Mesothelial cell of epicardium (in vitro differentiated cells): ENCODE measurements at regions not wholly inside any gene's neighbourhood (a gene's known extent, or its start where the extent isn't known, plus 50 kb on each side); places are given as distances from the start of the nearest gene placed in this dataset.

Experiments
- DNase-seq, 2 experiments: peaks; one replicate each; pipeline ENCODE4 v3.0.0; 2021; ENCODE audit warnings: low spot score in 2 of 2; ENCODE audit not compliant: unreplicated experiment in 2 of 2
- H3K27ac Mint-ChIP-seq: 2 replicates; pipeline ENCODE4 v1.8.0; 2021; ENCODE audit warnings: mixed read lengths
- H3K27me3 Mint-ChIP-seq: 2 replicates; pipeline ENCODE4 v1.8.0; 2021; ENCODE audit warnings: low read depth, mixed read lengths
- H3K36me3 Mint-ChIP-seq: 2 replicates; pipeline ENCODE4 v1.8.0; 2021; ENCODE audit warnings: mixed read lengths
- H3K4me1 Mint-ChIP-seq: 2 replicates; pipeline ENCODE4 v1.8.0; 2021; ENCODE audit warnings: mixed read lengths
- H3K4me3 Mint-ChIP-seq: 2 replicates; pipeline ENCODE4 v1.8.0; 2021; ENCODE audit warnings: mild to moderate bottlenecking, moderate library complexity, mixed read lengths
- H3K9me3 Mint-ChIP-seq: 2 replicates; pipeline ENCODE4 v1.8.0; 2021; ENCODE audit warnings: mixed read lengths
- CTCF ChIP-seq: fragments of 200-600 bp; sonication (generic); IDR thresholded peaks from one replicate; pipeline ENCODE4 v1.5.0; 2021; ENCODE audit warnings: antibody characterized with exemption; ENCODE audit not compliant: unreplicated experiment

- DNase-seq, result no peak
- Mint-ChIP-seq H3K9me3 (no peaks in the 10 kb centered on the region), H3K4me3 (no peak overlapping the region), H3K4me1 (peaks cover 19% of the 10 kb centered on the region), H3K36me3 (no peaks in the 10 kb centered on the region), H3K27me3 (no peaks in the 10 kb centered on the region), H3K27ac (no peak overlapping the region)
- TF ChIP-seq CTCF, result no peak
Measured at GRCh38 chr13:59442461-59442860, 721.3 kb downstream of the DIAPH3 start.

GRCh38 chr13:59442944-59443486 is 720.7 kb downstream of the DIAPH3 start:
- no peaks in the 10 kb centered on the region for H3K27me3 Mint-ChIP-seq
- TF ChIP-seq CTCF, result no peak
- no peaks in the 10 kb centered on the region for H3K36me3 Mint-ChIP-seq
- no peak for DNase-seq
- no peaks in the 10 kb centered on the region for H3K9me3 Mint-ChIP-seq
- no peak overlapping the region for H3K27ac Mint-ChIP-seq
- peaks cover 23% of the 10 kb centered on the region for H3K4me1 Mint-ChIP-seq
- H3K4me3 Mint-ChIP-seq, result no peak overlapping the region

GRCh38 chr13:59444210-59444857 is 719.4 kb downstream of the DIAPH3 start:
- Mint-ChIP-seq H3K9me3 (no peaks in the 10 kb centered on the region), H3K4me1 (peaks cover 26% of the 10 kb centered on the region), H3K27me3 (no peaks in the 10 kb centered on the region), H3K4me3 (no peak overlapping the region), H3K27ac (no peak overlapping the region), H3K36me3 (no peaks in the 10 kb centered on the region)
- no peak for TF ChIP-seq CTCF
- no peak for DNase-seq

GRCh38 chr13:59445812-59446211 is 717.9 kb downstream of the DIAPH3 start:
- Mint-ChIP-seq H3K4me3 (no peak overlapping the region), H3K36me3 (no peaks in the 10 kb centered on the region), H3K27me3 (no peaks in the 10 kb centered on the region), H3K4me1 (peaks cover 26% of the 10 kb centered on the region), H3K27ac (no peak overlapping the region), H3K9me3 (no peaks in the 10 kb centered on the region)
- no peak for TF ChIP-seq CTCF
- no peak for DNase-seq

- Mint-ChIP-seq H3K27me3 (no peaks in the 10 kb centered on the region), H3K27ac (no peak overlapping the region), H3K9me3 (no peaks in the 10 kb centered on the region), H3K4me3 (no peak overlapping the region), H3K36me3 (no peaks in the 10 kb centered on the region), H3K4me1 (peaks cover 26% of the 10 kb centered on the region)
- TF ChIP-seq CTCF, result no peak
- no peak for DNase-seq
Measured at GRCh38 chr13:59446391-59446790, 717.3 kb downstream of the DIAPH3 start.
